HepG2 (cell line): ENCODE measurements at regions not wholly inside any gene's neighbourhood (a gene's known extent, or its start where the extent isn't known, plus 50 kb on each side); places are given as distances from the start of the nearest gene placed in this dataset.

Experiments used
- ATAC-seq: fragments of 200-7000 bp; cut with Tn5 transposase; 3 replicates; pipeline ENCODE4 v1.9.1; 2020; ENCODE audit warnings: mild to moderate bottlenecking, moderate library complexity
- BruUV-seq: library from RNA; stranded (reverse); fragments of 400-500 nt; replicated peaks from 2 replicates; lab custom pipeline; 2021; lab: Mats Ljungman, UMichigan
- CTCF ChIA-PET: fragments of 300-600 bp; formaldehyde crosslinking; extraction: SDS; loops from one replicate; lab custom pipeline; 2021; ENCODE audit warnings: low total read pairs, inconsistent platforms, low intra/inter-chr PET ratio; lab: Yijun Ruan, JAX
- POLR2A ChIA-PET: fragments of 350-600 bp; sonication (Branson Sonifier 250); formaldehyde crosslinking; loops from one replicate; lab custom pipeline; 2020; ENCODE audit warnings: antibody characterized with exemption, inconsistent platforms; lab: Yijun Ruan, JAX
- DNase-seq: peaks from one replicate; pipeline ENCODE4 v3.0.0-alpha.2; 2015; ENCODE audit warnings: low spot score
- FAIRE-seq: peaks from 3 replicates; lab custom pipeline; 2011; peaks lifted over from hg19 to GRCh38; lab: Jason Lieb, UNC
- H2AFZ ChIP-seq: one replicate; pipeline ENCODE4 v1.6.1; 2011; ENCODE audit warnings: low read length, inconsistent platforms
- H3K27ac ChIP-seq: fragments of 300-600 bp; 3 replicates; pipeline ENCODE4 v1.8.0; 2011; ENCODE audit warnings: mixed run types, mild to moderate bottlenecking, mixed read lengths, low read length, inconsistent platforms; ENCODE audit not compliant: insufficient read depth; ENCODE audit errors: extremely low read length
- H3K27me3 ChIP-seq, 2 experiments: fragments of 200-600 bp in 1 of 2; 2 replicates in 1 of 2; 3 replicates in 1 of 2; pipeline versions ENCODE4 v1.6.0 to v1.8.0; 2011; ENCODE audit warnings: low read length in 2 of 2, mild to moderate bottlenecking in 2 of 2, moderate library complexity in 2 of 2, inconsistent platforms in 1 of 2; ENCODE audit not compliant: insufficient read depth in 2 of 2, control insufficient read depth in 1 of 2
- H3K36me3 ChIP-seq, 2 experiments: fragments of 200-600 bp in 1 of 2; replicated peaks in 1 of 2; 2 replicates in 1 of 2; 3 replicates in 1 of 2; pipeline versions ENCODE4 v1.5.1 to v1.8.0; 2011; ENCODE audit warnings: low read length in 2 of 2, inconsistent platforms in 1 of 2; ENCODE audit not compliant: insufficient read depth in 2 of 2, control insufficient read depth in 1 of 2
- H3K4me1 ChIP-seq: 2 replicates; pipeline ENCODE4 v1.5.1; 2012; ENCODE audit warnings: low read length, inconsistent platforms; ENCODE audit not compliant: insufficient read depth
- H3K4me2 ChIP-seq: 2 replicates; pipeline ENCODE4 v1.6.0; 2011; ENCODE audit warnings: low read depth, low read length, inconsistent platforms
- H3K4me3 ChIP-seq, 3 experiments: fragments of 200-600 bp in 1 of 3; sonication (generic), shearing (Covaris generic) in 1 of 3; replicated peaks in 1 of 3; 2 replicates each; pipeline ENCODE4 v1.5.1; 2011 to 2016; ENCODE audit warnings: low read length in 3 of 3, inconsistent platforms in 2 of 3, low read depth in 2 of 3, mild to moderate bottlenecking in 2 of 3, control low read depth in 1 of 3, mixed read lengths in 1 of 3; ENCODE audit not compliant: insufficient read depth in 1 of 3
- H3K79me2 ChIP-seq: one replicate; pipeline ENCODE4 v1.6.1; 2011; ENCODE audit warnings: low read length, inconsistent platforms; ENCODE audit not compliant: insufficient read depth
- H3K9ac ChIP-seq: 2 replicates; pipeline ENCODE4 v1.6.0; 2011; ENCODE audit warnings: mild to moderate bottlenecking, low read depth, low read length, inconsistent platforms; ENCODE audit not compliant: insufficient read depth
- H3K9me3 ChIP-seq: 2 replicates; pipeline ENCODE4 v1.5.1; 2012; ENCODE audit warnings: mild to moderate bottlenecking, low read length
- H4K20me1 ChIP-seq: 2 replicates; pipeline ENCODE4 v1.6.0; 2011; ENCODE audit warnings: inconsistent platforms, mild to moderate bottlenecking, low read length, moderate library complexity; ENCODE audit not compliant: insufficient read depth
- ATF2 ChIP-seq: sonication (generic); formaldehyde crosslinking; IDR thresholded peaks from 2 replicates; pipeline ENCODE4 v1.4.0; 2020; ENCODE audit warnings: missing genetic modification reagents
- FOXP4 ChIP-seq: sonication (generic); formaldehyde crosslinking; IDR thresholded peaks from 2 replicates; pipeline ENCODE4 v1.4.0; 2020; ENCODE audit warnings: missing genetic modification reagents
- RNF219 ChIP-seq: sonication (generic); formaldehyde crosslinking; IDR thresholded peaks from 2 replicates; pipeline ENCODE4 v1.5.0; 2020; ENCODE audit warnings: mild to moderate bottlenecking, missing genetic modification reagents
- TAF1 ChIP-seq: sonication (generic); formaldehyde crosslinking; IDR thresholded peaks from 2 replicates; pipeline ENCODE4 v1.4.0; 2020; ENCODE audit warnings: missing genetic modification reagents
- ZBTB21 ChIP-seq: sonication (generic); formaldehyde crosslinking; IDR thresholded peaks from 2 replicates; pipeline ENCODE4 v1.4.0; 2020; ENCODE audit warnings: missing genetic modification reagents
- ZNF10 ChIP-seq: sonication (generic); formaldehyde crosslinking; IDR thresholded peaks from 2 replicates; pipeline ENCODE4 v1.4.0; 2020; ENCODE audit warnings: mild to moderate bottlenecking, low read depth, missing genetic modification reagents, borderline replicate concordance
- ZNF207 ChIP-seq: fragments of 450-650 bp; IDR thresholded peaks from 2 replicates; pipeline ENCODE4 v1.6.1; 2016; ENCODE audit warnings: antibody characterized with exemption, borderline replicate concordance
- ZNF317 ChIP-seq: sonication (generic); formaldehyde crosslinking; IDR thresholded peaks from 2 replicates; pipeline ENCODE4 v1.5.0; 2020; ENCODE audit warnings: mild to moderate bottlenecking, missing genetic modification reagents
- ZNF484 ChIP-seq: sonication (generic); formaldehyde crosslinking; IDR thresholded peaks from 2 replicates; pipeline ENCODE4 v1.5.1; 2020; ENCODE audit warnings: mild to moderate bottlenecking, low read depth, missing genetic modification reagents, borderline replicate concordance
- ZNF770 ChIP-seq: sonication (generic); formaldehyde crosslinking; IDR thresholded peaks from 2 replicates; pipeline ENCODE4 v1.5.0; 2020; ENCODE audit warnings: mild to moderate bottlenecking, missing genetic modification reagents
- ZNF879 ChIP-seq: sonication (generic); formaldehyde crosslinking; IDR thresholded peaks from 2 replicates; pipeline ENCODE4 v1.8.1; 2023; ENCODE audit warnings: missing genetic modification reagents
- WGBS: methylation state at CpG from one replicate; pipeline ENCODE4 v1.1.6; 2017; ENCODE audit warnings: low lambda C conversion rate; 5-methylcytosine and 5-hydroxymethylcytosine counted together
- in situ Hi-C: cut with HindIII; loops from 2 replicates; pipeline ENCODE4 v1.10.0; 2017; ENCODE audit warnings: low pct_unique_long_range_greater_than_20kb; ENCODE audit not compliant: extremely low pct_ligation_motif_present
- intact Hi-C: fragments of 100-400 bp; cut with micrococcal nuclease; formaldehyde crosslinking; loops from one replicate; pipeline ENCODE4 v1.10.0; 2022; ENCODE audit not compliant: unreplicated experiment

- ATAC-seq (no peak), DNase-seq (no peak), FAIRE-seq (no peak)
- 65% methylated on average over 8 of the region's 8 CpGs for WGBS
- in situ Hi-C loops (no loop called here), intact Hi-C loops (no loop called here)
- Histone ChIP-seq H3K4me2 (no peak overlapping the region), H4K20me1 (no peaks in the 10 kb centered on the region), H3K79me2 (no peaks in the 10 kb centered on the region), H3K36me3 (no peaks in the 10 kb centered on the region), H3K4me1 (peaks cover 27% of the 10 kb centered on the region), H2AFZ (no peak overlapping the region), H3K27ac (no peak overlapping the region), H3K27me3 (peaks cover 4 to 25% of the 10 kb centered on the region in 2 experiments; a peak in 4 of 5 replicates), H3K4me3 (no peak overlapping the region), H3K9ac (no peak overlapping the region), H3K9me3 (no peaks in the 10 kb centered on the region)
- POLR2A ChIA-PET = no interaction called here
- BruUV-seq = no TSS peak
- TF ChIP-seq ZNF207 (no peak), ZNF879 (no peak), ZNF770 (peak; percentile 57; the same call in 1 of the 2 replicates)
- CTCF ChIA-PET = no interaction called here
Measured at GRCh38 chr16:48451323-48451722, 66.1 kb upstream of the SIAH1 start.

GRCh38 chr16:48450367-48450766 is 65.2 kb upstream of the SIAH1 start:
- CTCF ChIA-PET = no interaction called here
- no peak for FAIRE-seq
- H3K27ac ChIP-seq = no peak overlapping the region
- DNase-seq = no peak
- H2AFZ ChIP-seq = no peak overlapping the region
- peaks cover 1 to 16% of the 10 kb centered on the region in 2 experiments; a peak in 2 of 5 replicates for H3K27me3 ChIP-seq
- no peak overlapping the region for H3K4me3 ChIP-seq
- in situ Hi-C loops (no loop called here), intact Hi-C loops (no loop called here)
- H3K9ac ChIP-seq = no peak overlapping the region
- H3K4me1 ChIP-seq = peaks cover 36% of the 10 kb centered on the region
- H3K36me3 ChIP-seq = no peaks in the 10 kb centered on the region
- no TSS peak for BruUV-seq
- 12% methylated on average over 1 of the region's 1 CpG for WGBS
- H3K9me3 ChIP-seq = no peaks in the 10 kb centered on the region
- no peaks in the 10 kb centered on the region for H4K20me1 ChIP-seq
- no peaks in the 10 kb centered on the region for H3K79me2 ChIP-seq
- POLR2A ChIA-PET = no interaction called here
- no peak overlapping the region for H3K4me2 ChIP-seq
- no peak for ATAC-seq
- TF ChIP-seq ZNF10 (CRISPR knock-in tag) (no peak), ZNF484 (CRISPR knock-in tag) (no peak), ATF2 (CRISPR knock-in tag) (no peak), RNF219 (no peak), ZNF317 (CRISPR knock-in tag) (no peak), FOXP4 (no peak), ZBTB21 (no peak), TAF1 (CRISPR knock-in tag) (no peak)
